DMS114 treated with DMSO at 0.1 percent for 48 hours (cell line): ENCODE measurements at regions not wholly inside any gene's neighbourhood (a gene's known extent, or its start where the extent isn't known, plus 50 kb on each side); places are given as distances from the start of the nearest gene placed in this dataset.

Source experiments
- DNase-seq: peaks from one replicate; lab custom pipeline; 2025; ENCODE audit not compliant: unreplicated experiment; lab: John Stamatoyannopoulos, UW

GRCh38 chr16:73383988-73384365 lies 336.0 kb upstream of the ZFHX3 start:
- DNase-seq = no peak

DNA sequence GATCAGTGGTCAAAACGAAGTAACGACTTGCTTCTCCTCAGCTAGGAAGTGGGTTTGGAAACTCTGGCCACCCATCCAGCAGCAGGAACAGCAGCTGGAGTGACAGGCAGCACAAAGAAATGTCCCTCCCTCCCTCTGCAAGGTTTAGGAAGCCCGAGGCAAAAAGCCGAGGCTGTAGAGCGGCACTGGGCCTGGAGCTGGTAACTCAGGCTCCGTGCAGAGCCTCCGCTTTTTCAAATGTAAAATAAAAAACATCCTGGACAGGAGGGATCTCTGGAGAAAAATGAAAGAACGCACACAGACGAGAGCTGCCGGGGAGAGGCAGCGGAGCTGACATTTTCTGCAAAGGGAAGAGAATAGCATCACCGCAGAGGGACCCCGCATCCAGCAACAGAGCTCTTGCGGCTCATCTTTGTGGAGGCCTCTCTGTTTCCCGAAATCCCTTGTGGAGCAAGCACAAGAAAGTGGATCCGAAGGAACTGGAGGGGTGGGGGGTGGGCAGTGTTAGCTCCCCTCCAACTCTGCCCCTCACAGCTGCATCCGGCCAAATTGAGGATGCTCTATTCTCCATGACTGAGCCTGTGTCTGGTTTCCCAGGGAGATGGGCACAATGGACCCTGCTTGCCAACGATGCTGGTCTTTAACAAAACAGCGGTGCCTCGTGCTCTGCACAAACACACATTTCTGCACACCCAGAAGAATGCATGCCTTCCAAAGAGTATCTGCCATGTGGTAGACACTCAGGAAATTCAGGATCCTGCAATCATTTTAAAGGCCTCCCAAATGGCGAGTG lies 335.5 kb upstream of the ZFHX3 start:
- no peak for DNase-seq

DNA sequence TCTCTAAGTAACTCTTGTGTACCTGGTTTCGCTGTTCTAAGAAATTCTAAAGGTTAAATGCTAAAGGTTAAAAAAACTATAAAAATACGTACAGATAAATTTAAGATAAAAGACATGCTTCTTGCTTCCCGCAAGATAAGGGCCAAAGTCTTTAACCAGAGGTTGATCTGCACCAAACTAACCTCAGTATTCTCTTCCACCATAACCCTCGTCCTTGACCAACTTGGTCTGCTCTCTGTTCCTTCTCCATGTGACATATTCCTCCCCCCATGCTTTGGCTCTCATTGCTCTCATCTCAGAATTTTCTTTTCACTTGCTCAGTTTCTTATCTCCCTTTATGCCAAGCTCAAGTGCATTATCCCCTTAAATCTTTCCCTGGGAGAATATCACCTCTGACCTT lies 330.5 kb upstream of the ZFHX3 start:
- no peak for DNase-seq

DNA sequence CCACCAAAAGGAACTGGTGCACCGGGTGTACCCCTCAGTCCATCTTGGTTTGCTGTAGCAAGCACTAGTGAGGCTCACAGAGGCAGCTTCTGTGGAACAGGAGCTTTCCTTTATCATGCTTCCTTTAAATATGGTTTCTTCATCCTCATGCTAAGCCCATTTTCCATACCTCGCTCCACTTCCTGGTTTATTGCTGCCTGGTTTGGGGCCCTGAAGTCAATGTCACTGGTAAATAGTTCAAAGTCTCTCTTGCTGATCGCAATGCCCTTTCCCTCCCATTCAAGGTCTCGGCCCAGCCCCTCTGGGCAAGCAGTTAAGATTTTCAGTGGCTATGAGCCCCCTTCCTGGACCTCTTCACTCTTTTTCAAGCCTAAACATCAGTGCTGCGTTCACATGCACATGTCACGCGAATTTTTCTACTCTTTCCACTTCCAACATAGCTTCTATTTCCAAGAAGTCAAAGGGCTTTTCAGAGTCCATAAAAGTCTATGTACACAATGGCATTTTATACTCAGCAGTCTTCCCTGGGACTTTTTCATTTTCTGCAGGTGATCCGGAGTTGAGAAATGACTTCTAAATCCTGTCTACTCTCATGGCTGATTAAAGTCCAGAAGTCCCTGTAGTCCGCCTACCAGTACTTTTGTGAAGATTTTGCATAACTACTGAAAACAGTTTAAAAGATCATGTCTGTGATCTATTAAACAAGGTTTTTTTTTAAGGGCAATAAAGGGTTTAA lies 323.8 kb upstream of the ZFHX3 start:
- DNase-seq = no peak

DNA sequence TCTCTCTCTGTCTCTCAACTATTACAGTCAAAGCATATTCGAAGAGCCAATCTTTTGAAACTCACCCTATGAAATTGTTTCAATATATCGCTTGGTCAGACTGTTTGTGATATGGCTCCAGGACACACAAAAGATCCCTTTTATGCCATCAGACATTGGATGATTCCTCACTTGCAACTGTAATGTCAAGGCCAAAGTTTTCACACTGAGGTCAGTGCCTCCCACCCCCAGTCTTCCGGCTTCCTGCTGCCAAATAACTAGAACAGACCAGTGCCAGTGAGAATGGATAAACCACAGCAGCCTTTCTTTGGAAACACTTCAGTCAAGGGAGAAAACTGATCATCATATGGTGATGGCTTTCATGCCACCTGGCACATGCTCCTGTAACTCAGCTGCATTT lies 321.9 kb upstream of the ZFHX3 start:
- no peak for DNase-seq

- DNase-seq = no peak
These were observed 320.8 kb upstream of the ZFHX3 start for GRCh38 chr16:73368715-73369114.

- DNase-seq = no peak
These were observed 317.2 kb upstream of the ZFHX3 start for GRCh38 chr16:73365016-73365551.

- no peak for DNase-seq
These were observed 316.5 kb upstream of the ZFHX3 start for GRCh38 chr16:73364413-73364812.

- no peak for DNase-seq
These were observed 313.1 kb upstream of the ZFHX3 start for GRCh38 chr16:73361061-73361460.

DNA sequence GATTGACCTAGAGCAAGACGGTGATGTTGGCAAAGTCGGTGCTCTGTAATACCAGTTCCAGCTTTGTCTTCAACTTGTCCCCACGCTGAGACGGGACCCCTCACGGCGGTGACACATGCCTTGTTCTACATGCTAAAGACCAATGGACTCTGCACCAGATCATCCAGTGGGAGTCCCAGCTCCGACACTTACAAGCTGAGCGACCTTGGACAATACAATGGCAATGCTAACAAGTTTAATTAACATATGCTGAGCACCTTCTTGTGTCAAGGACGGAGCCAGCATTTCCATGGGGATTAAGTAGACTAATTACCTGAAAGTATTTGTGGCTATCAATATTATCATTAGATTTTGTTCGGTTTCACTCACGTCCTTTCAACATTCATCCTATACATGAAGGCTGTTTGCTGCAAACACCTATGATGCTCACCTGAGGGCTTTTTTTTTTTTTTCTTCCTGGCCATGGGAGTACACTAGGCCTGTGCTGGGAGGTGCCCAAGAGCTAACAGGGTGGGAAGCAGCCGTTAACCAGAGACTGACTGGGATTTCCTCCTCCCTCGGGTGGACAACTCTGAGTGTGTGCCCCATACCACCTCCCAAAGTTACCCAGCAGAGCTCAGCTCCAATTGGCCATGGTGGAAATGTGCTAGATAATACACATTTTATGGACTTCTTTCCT lies 308.6 kb upstream of the ZFHX3 start:
- DNase-seq = no peak

DNA sequence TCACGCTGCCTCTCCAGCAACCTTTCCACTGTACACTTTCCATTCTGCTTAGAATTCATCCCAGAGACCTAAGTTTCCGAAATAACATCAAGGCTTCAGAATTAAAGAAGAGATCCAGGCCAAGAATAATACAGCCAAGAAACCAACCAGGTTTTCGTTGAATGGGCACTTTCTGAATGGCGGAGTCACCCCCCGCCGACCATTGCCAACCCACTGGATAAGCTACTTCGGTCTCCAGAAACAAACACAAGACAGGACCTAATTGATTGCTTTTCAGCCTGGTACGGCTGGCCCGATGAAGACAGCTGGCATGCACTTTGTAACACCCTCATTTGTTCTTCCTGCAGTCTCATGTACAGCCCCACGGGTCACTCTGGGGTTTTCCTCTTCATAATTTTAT lies 308.1 kb upstream of the ZFHX3 start:
- no peak for DNase-seq

DNA sequence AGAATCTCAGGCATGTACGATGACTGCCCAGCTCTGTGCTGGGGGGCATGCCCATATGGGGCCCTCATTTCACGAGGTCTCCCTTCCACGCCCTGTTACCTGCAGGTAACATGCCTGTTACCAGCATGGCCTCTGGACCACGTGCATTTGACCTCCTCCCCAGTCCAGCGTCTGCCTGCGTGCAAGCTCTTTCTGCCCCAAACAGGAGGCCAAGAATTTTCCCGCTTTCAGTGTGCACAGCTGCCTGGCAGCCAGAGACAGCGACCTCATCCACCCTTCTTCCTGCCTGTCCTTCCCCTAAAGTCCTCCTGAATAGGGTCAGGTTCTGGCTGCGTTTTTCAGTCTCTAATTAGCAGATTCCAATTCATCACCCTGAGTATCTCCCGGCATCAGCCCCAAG lies 306.5 kb upstream of the ZFHX3 start:
- DNase-seq = no peak

- no peak for DNase-seq
These were observed 303.0 kb upstream of the ZFHX3 start for GRCh38 chr16:73350707-73351452.

DNA sequence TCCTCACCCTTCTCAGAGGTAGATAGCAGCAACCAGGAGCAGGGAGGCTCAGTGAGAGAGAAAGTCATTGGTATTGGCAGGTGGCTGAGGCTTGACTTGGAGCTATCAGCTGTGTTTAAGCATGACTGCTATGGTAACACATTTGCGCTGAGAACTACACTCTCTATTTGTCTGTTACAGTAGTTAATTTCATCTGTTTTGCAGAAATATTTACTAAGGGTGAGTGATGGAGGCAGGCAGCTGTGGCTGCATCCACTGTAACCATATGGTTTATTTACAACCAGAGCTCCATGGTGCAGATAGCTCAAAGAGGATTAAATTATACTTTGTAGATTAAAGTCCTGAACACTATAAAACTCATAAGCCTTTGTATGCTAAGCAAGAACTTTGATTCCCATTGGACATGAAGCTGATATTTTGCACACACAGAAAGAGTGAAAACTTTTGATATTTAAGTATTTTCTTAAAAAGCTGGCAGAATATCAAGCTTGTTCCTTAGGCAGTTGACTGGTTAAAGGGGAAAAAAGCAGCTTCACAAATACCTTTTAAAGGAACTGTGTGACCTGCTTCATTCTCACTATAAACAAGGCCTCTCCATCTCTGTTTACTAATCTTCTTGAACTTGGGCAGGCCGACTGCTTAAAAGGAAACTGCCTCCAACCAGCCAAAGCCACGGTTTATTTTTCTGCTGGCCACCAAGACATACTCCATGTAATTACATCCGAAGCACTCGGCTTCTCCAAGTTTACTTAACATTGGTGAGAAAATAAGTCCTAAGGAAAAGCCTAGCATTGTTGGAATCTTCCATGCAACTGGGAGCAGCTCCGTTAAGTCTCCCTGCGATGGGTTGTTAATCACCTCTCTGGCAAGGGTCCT lies 299.8 kb upstream of the ZFHX3 start:
- no peak for DNase-seq

- DNase-seq = no peak
These were observed 291.9 kb upstream of the ZFHX3 start for GRCh38 chr16:73339821-73340220.

DNA sequence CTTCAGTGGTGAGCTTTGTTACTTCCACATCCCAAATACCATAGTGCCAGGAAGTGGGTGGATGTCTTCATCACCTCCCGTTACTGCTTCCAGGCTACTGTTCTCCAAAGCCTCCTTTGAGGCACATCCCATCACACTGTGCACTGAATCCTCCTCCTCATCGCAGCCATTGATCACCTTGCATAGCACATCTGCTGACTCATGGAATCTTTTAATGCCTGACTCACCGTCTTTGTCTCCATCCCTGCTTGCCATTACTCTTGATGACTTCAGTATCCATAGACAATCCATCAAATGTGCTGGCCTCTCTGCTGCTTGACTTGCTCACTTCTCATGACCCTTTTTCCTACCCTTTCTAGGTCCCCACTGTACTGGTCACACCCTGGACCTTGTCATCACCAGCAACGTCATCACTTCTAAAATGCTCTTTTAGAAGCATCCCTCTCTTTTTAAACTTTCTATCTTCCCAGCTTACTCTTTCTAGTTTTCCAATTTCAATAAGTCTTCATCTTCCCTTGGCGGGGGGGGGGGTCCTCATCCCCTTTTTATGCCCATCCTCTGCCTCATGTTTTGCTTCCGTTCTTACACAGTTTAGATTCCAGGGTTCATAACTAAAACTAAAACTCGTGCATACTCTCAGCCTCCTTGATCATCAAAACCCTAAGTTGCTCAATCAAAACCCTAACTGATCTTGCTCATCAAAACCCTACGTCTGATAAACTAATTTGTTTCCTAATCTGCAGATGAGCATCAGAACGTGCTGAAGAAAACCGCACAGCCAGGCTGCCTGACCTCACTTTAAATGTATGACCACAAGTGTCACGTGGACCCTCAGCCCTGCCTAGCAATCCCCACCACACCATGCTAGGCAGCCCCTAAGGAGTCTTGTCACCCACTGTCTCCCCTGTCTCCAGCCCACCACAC lies 289.7 kb upstream of the ZFHX3 start:
- no peak for DNase-seq

- DNase-seq = no peak
These were observed 281.7 kb upstream of the ZFHX3 start for GRCh38 chr16:73329358-73330286.
